HL-60/S4 treated with retinoic acid at 250 ng/mL for 4 days and 3 days (cell line): ENCODE measurements at regions not wholly inside any gene's neighbourhood (a gene's known extent, or its start where the extent isn't known, plus 50 kb on each side); places are given as distances from the start of the nearest gene placed in this dataset.
"Not testable (repeated sequence)": the region's sequence is repeated elsewhere in the genome, so short reads cannot be mapped to it uniquely, and the experiment has no call there.

Source experiments
- in situ Hi-C: fragments of 300-500 bp; cut with MboI; formaldehyde crosslinking; loops from 2 replicates; pipeline ENCODE4 v1.7.0; 2022; ENCODE audit warnings: low sequenced_read_pairs

GRCh38 chr6:8181951-8182845 lies 79.8 kb upstream of the EEF1E1 start:
- in situ Hi-C loops, result no loop called here

- in situ Hi-C loops, result no loop called here
These were observed 79.0 kb upstream of the EEF1E1 start for GRCh38 chr6:8181160-8181881.

GRCh38 chr6:8180327-8181159 lies 78.2 kb upstream of the EEF1E1 start:
- in situ Hi-C loops, result no loop called here

- in situ Hi-C loops, result no loop called here
These were observed 75.4 kb upstream of the EEF1E1 start for GRCh38 chr6:8177721-8178120.

GRCh38 chr6:8175046-8175777 lies 72.9 kb upstream of the EEF1E1 start:
- in situ Hi-C loops, result no loop called here

GRCh38 chr6:8174571-8174970 lies 72.2 kb upstream of the EEF1E1 start:
- in situ Hi-C loops, result no loop called here

GRCh38 chr6:8172530-8172929 lies 70.2 kb upstream of the EEF1E1 start:
- in situ Hi-C loops, result no loop called here

- in situ Hi-C loops, result no loop called here
These were observed 68.4 kb upstream of the EEF1E1 start for GRCh38 chr6:8170754-8171153.

GRCh38 chr6:8170245-8170644 lies 67.9 kb upstream of the EEF1E1 start:
- in situ Hi-C loops, result no loop called here

GRCh38 chr6:8166156-8166555 lies 63.8 kb upstream of the EEF1E1 start:
- in situ Hi-C loops, result no loop called here

- in situ Hi-C loops, result not testable (repeated sequence)
These were observed 62.7 kb upstream of the EEF1E1 start for GRCh38 chr6:8165008-8165407.

- in situ Hi-C loops, result not testable (repeated sequence)
These were observed 61.9 kb upstream of the EEF1E1 start for GRCh38 chr6:8164281-8164680.

- in situ Hi-C loops, result no loop called here
These were observed 57.6 kb upstream of the EEF1E1 start for GRCh38 chr6:8159966-8160365.

- in situ Hi-C loops, result no loop called here
These were observed 55.5 kb upstream of the EEF1E1 start for GRCh38 chr6:8157839-8158238.

GRCh38 chr6:8155259-8156012 lies 53.1 kb upstream of the EEF1E1 start:
- in situ Hi-C loops, result no loop called here
